Uterus (tissue), 2 donors: ENCODE measurements at regions not wholly inside any gene's neighbourhood (a gene's known extent, or its start where the extent isn't known, plus 50 kb on each side); places are given as distances from the start of the nearest gene placed in this dataset.

Experiments used
- POLR2A ChIP-seq, 2 donors: fragments of 450-650 bp; IDR thresholded peaks; one replicate each; pipeline ENCODE4 v1.6.1; 2016; ENCODE audit warnings: antibody characterized with exemption in 2 of 2, mild to moderate bottlenecking in 1 of 2, moderate library complexity in 1 of 2
- TF ChIP-seq, protein P1 (sequence below), 4 experiments: fragments of 200-600 bp in 2 of 4; fragments of 450-650 bp in 2 of 4; sonication (generic) in 2 of 4; IDR thresholded peaks; one replicate each; pipeline ENCODE4 v1.5.1; 2016 to 2019; ENCODE audit warnings: antibody characterized with exemption in 4 of 4, mild to moderate bottlenecking in 2 of 4, moderate library complexity in 1 of 4

DNA sequence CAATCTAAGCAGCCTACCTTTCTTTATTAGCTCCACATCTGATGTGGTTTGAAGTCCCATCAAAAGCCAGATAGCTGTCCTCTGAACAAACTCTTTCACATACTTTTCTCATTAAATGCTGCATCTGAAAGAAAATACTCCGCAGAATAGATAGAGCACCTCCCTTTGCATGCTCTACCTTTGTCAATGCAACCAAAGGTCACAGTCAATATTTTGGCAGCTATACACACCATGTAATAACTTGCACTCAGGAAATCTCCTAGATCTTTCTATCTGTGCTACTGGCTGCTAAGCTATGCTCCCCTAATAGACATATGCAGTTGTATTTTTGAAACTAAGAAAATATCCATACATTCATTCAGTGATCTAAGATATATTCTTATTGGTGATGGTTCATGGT, 204.8 kb upstream of the ARRDC4 start:
- TF ChIP-seq, protein P1, sequence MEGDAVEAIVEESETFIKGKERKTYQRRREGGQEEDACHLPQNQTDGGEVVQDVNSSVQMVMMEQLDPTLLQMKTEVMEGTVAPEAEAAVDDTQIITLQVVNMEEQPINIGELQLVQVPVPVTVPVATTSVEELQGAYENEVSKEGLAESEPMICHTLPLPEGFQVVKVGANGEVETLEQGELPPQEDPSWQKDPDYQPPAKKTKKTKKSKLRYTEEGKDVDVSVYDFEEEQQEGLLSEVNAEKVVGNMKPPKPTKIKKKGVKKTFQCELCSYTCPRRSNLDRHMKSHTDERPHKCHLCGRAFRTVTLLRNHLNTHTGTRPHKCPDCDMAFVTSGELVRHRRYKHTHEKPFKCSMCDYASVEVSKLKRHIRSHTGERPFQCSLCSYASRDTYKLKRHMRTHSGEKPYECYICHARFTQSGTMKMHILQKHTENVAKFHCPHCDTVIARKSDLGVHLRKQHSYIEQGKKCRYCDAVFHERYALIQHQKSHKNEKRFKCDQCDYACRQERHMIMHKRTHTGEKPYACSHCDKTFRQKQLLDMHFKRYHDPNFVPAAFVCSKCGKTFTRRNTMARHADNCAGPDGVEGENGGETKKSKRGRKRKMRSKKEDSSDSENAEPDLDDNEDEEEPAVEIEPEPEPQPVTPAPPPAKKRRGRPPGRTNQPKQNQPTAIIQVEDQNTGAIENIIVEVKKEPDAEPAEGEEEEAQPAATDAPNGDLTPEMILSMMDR (IDR thresholded peaks at IDR 0.05), result no peak
- TF ChIP-seq POLR2A (IDR thresholded peaks at IDR 0.05), result no peak
